ENCODE measurements at regions not wholly inside any gene's neighbourhood (a gene's known extent, or its start where the extent isn't known, plus 50 kb on each side); places are given as distances from the start of the nearest gene placed in this dataset.

GRCh38 chr10:10956681-10957542 is 60.8 kb upstream of the CELF2 start:
- Mint-ChIP-seq H3K4me3 (ENCODE audit: unreplicated experiment) (no peak overlapping the region), H3K4me1 (ENCODE audit: unreplicated experiment) (no peaks in the 10 kb centered on the region), H3K27ac (ENCODE audit: unreplicated experiment) (no peak overlapping the region), H3K36me3 (ENCODE audit: low read depth, unreplicated experiment) (no peaks in the 10 kb centered on the region), H3K9me3 (ENCODE audit: unreplicated experiment) (no peaks in the 10 kb centered on the region), H3K27me3 (ENCODE audit: unreplicated experiment) (no peaks in the 10 kb centered on the region)
- DNase-seq (ENCODE audit: low spot score): no peak
- TF ChIP-seq, protein P1, sequence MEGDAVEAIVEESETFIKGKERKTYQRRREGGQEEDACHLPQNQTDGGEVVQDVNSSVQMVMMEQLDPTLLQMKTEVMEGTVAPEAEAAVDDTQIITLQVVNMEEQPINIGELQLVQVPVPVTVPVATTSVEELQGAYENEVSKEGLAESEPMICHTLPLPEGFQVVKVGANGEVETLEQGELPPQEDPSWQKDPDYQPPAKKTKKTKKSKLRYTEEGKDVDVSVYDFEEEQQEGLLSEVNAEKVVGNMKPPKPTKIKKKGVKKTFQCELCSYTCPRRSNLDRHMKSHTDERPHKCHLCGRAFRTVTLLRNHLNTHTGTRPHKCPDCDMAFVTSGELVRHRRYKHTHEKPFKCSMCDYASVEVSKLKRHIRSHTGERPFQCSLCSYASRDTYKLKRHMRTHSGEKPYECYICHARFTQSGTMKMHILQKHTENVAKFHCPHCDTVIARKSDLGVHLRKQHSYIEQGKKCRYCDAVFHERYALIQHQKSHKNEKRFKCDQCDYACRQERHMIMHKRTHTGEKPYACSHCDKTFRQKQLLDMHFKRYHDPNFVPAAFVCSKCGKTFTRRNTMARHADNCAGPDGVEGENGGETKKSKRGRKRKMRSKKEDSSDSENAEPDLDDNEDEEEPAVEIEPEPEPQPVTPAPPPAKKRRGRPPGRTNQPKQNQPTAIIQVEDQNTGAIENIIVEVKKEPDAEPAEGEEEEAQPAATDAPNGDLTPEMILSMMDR (IDR thresholded peaks at IDR 0.05; ENCODE audit: unreplicated experiment): no peak

DNA sequence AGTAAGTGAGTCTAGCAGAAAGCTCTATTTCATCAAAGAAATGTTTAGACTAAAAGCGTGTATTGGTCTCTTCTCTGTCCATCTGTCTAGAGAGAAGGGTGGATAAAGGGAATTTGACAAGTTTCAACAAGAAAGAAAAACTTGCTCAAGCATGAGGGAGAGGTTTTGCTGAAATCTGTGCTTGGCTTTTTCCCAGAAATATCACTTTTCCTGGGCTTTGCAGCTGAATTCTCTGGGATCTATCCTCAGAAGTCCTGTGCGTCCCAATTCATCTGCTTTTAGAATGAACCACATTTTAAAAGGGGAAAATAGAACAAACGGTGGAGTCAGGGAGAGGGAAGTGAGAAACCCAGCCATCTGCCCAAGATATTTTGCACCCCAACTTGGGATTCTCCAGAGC is 59.6 kb upstream of the CELF2 start:
- Mint-ChIP-seq H3K27me3 (ENCODE audit: unreplicated experiment) (no peaks in the 10 kb centered on the region), H3K4me3 (ENCODE audit: unreplicated experiment) (no peak overlapping the region), H3K36me3 (ENCODE audit: low read depth, unreplicated experiment) (no peaks in the 10 kb centered on the region), H3K4me1 (ENCODE audit: unreplicated experiment) (no peaks in the 10 kb centered on the region), H3K9me3 (ENCODE audit: unreplicated experiment) (no peaks in the 10 kb centered on the region), H3K27ac (ENCODE audit: unreplicated experiment) (no peak overlapping the region)
- TF ChIP-seq, protein P1 (IDR thresholded peaks at IDR 0.05; ENCODE audit: unreplicated experiment): no peak
- no peak for DNase-seq (ENCODE audit: low spot score)

GRCh38 chr10:10959666-10960065 is 58.0 kb upstream of the CELF2 start:
- no peaks in the 10 kb centered on the region for H3K36me3 Mint-ChIP-seq (ENCODE audit: low read depth, unreplicated experiment)
- no peak overlapping the region for H3K27ac Mint-ChIP-seq (ENCODE audit: unreplicated experiment)
- TF ChIP-seq, protein P1 (IDR thresholded peaks at IDR 0.05; ENCODE audit: unreplicated experiment): no peak
- H3K4me3 Mint-ChIP-seq (ENCODE audit: unreplicated experiment): no peak overlapping the region
- H3K4me1 Mint-ChIP-seq (ENCODE audit: unreplicated experiment): no peaks in the 10 kb centered on the region
- DNase-seq (ENCODE audit: low spot score): no peak
- no peaks in the 10 kb centered on the region for H3K27me3 Mint-ChIP-seq (ENCODE audit: unreplicated experiment)
- no peaks in the 10 kb centered on the region for H3K9me3 Mint-ChIP-seq (ENCODE audit: unreplicated experiment)

GRCh38 chr10:10960534-10960933 is 57.1 kb upstream of the CELF2 start:
- no peaks in the 10 kb centered on the region for H3K4me1 Mint-ChIP-seq (ENCODE audit: unreplicated experiment)
- H3K4me3 Mint-ChIP-seq (ENCODE audit: unreplicated experiment): no peak overlapping the region
- no peak overlapping the region for H3K27ac Mint-ChIP-seq (ENCODE audit: unreplicated experiment)
- H3K9me3 Mint-ChIP-seq (ENCODE audit: unreplicated experiment): no peaks in the 10 kb centered on the region
- H3K27me3 Mint-ChIP-seq (ENCODE audit: unreplicated experiment): no peaks in the 10 kb centered on the region
- TF ChIP-seq, protein P1 (IDR thresholded peaks at IDR 0.05; ENCODE audit: unreplicated experiment): no peak
- no peak for DNase-seq (ENCODE audit: low spot score)
- no peaks in the 10 kb centered on the region for H3K36me3 Mint-ChIP-seq (ENCODE audit: low read depth, unreplicated experiment)

- no peak overlapping the region for H3K4me3 Mint-ChIP-seq (ENCODE audit: unreplicated experiment)
- no peaks in the 10 kb centered on the region for H3K27me3 Mint-ChIP-seq (ENCODE audit: unreplicated experiment)
- no peak for DNase-seq (ENCODE audit: low spot score)
- no peaks in the 10 kb centered on the region for H3K9me3 Mint-ChIP-seq (ENCODE audit: unreplicated experiment)
- H3K36me3 Mint-ChIP-seq (ENCODE audit: low read depth, unreplicated experiment): no peaks in the 10 kb centered on the region
- TF ChIP-seq, protein P1 (IDR thresholded peaks at IDR 0.05; ENCODE audit: unreplicated experiment): no peak
- H3K4me1 Mint-ChIP-seq (ENCODE audit: unreplicated experiment): no peaks in the 10 kb centered on the region
- H3K27ac Mint-ChIP-seq (ENCODE audit: unreplicated experiment): no peak overlapping the region
Observed at GRCh38 chr10:10961072-10961471, 56.6 kb upstream of the CELF2 start.
